ENCODE measurements at regions not wholly inside any gene's neighbourhood (a gene's known extent, or its start where the extent isn't known, plus 50 kb on each side); places are given as distances from the start of the nearest gene placed in this dataset.

DNA sequence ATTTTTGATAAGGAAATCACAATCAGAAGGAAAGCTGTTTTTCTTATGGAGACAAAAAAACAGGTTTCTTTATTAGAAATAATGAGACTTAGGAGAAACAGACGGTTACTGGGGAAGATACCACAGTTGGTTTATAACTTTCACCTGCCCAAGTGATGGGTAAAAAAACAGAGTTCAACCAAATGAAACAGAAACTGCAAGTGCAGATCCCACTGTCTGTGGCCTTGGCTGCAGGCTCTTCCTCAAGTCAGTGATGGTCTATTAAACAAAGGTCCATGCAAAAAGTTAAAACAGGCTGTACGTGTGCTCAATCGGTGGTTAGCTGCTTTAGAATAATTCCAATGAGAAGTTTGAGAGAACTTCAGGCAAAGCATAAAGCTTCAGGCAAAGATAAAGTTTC lies 112.1 kb upstream of the NEGR1 start:
- TF ChIP-seq, protein P1, sequence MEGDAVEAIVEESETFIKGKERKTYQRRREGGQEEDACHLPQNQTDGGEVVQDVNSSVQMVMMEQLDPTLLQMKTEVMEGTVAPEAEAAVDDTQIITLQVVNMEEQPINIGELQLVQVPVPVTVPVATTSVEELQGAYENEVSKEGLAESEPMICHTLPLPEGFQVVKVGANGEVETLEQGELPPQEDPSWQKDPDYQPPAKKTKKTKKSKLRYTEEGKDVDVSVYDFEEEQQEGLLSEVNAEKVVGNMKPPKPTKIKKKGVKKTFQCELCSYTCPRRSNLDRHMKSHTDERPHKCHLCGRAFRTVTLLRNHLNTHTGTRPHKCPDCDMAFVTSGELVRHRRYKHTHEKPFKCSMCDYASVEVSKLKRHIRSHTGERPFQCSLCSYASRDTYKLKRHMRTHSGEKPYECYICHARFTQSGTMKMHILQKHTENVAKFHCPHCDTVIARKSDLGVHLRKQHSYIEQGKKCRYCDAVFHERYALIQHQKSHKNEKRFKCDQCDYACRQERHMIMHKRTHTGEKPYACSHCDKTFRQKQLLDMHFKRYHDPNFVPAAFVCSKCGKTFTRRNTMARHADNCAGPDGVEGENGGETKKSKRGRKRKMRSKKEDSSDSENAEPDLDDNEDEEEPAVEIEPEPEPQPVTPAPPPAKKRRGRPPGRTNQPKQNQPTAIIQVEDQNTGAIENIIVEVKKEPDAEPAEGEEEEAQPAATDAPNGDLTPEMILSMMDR (IDR thresholded peaks at IDR 0.05; ENCODE audit: insufficient read depth, low read length, poor library complexity, severe bottlenecking), result no peak
- no peak for TF ChIP-seq EZH2phosphoT487 (conservative IDR thresholded peaks at IDR 0.05; ENCODE audit: low read length)
